NK-92 treated with Interleukin-12 subunit alpha and Interleukin-12 subunit beta, amount 100 ng/mL, for 24 hours (cell line): ENCODE measurements at regions not wholly inside any gene's neighbourhood (a gene's known extent, or its start where the extent isn't known, plus 50 kb on each side); places are given as distances from the start of the nearest gene placed in this dataset.

Experiments used
- DNase-seq: peaks from one replicate; lab custom pipeline; 2025; lab: John Stamatoyannopoulos, UW

DNA sequence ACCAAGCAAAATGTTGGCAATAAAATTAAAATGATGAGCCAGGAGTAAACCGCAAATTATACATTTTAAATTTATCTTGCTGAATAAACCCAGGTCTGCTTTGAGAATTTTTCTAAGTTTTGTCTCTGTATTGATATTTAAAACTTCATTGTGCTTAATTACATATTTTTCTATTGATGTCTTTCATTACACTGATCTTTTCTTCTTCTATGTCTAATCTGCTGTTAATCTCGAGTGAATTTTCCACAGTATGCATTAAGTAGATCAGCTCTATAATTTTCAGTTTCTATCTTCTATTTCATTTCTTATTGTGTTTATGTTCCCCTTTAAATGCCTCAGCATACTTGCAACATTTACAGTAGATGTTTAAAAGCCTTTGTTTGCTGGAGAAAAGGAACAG, 918.7 kb downstream of the FAT4 start:
- no peak for DNase-seq

DNA sequence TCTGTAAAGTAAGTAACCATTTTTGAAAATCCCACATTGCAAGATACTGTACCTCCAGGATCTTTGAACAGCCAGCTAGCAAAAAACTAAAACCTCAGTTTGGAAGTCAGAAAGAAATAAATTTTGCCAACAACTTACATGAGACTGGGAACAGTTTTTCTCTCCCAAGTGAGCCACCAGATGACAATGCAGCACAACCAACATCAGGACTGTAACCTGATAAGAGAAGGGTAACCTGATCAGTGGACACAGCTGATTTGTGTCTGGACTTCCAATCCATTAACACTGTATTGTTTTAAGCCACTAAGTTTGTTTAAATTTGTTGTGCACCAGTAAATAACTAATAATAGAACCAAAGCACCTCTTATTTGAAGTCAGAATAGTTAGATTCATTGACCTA, 923.3 kb downstream of the FAT4 start:
- DNase-seq: no peak

DNA sequence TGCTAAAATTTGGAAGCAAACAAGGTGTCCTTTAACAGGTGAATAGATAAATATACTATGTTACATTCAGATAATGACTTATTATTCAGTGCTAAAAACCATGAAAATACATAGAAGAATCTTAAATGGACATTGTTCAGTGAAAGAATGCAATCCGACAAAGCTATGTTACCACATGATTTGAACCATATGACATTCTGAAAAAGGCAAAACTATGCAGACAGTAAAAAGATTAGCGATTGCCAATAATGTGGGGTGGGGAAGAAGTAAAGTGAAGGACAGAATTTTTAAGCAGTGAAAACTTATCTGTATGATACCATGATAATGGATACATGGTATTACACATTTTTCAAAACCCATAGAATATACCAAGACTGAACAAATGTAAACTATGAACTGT, 926.9 kb downstream of the FAT4 start:
- no peak for DNase-seq

DNA sequence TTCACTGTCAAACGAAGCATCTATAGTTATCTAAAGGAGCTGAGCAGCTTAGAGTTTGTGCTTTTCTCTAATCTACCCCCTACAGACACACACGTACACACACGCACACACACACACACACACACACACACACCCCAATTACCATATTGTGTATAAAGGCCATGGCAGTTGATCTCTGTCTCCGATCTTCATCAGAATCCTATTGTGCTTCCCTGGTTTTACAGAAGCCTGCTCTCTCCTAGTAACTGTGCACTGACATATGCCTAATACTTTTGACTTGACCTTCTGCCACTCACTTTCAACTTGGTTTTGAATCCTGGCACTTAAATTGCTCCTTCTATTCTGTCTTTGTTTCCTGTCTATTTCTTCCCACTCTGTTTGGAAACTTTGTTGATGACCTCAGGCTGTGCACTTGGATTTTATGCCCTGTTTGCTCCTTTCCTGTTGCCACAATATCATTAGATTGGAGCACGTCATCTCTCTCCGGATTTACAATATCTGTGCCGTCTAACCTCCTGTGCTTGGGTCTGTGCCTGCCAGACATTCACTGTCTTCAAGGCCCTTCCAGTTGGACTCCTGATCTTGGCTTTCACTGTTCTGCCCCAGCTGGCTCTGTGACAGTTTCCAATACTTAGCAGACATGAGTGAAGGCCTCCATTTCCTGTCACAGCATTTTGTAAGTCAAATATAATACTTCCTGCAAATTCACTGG, 928.1 kb downstream of the FAT4 start:
- no peak for DNase-seq

DNA sequence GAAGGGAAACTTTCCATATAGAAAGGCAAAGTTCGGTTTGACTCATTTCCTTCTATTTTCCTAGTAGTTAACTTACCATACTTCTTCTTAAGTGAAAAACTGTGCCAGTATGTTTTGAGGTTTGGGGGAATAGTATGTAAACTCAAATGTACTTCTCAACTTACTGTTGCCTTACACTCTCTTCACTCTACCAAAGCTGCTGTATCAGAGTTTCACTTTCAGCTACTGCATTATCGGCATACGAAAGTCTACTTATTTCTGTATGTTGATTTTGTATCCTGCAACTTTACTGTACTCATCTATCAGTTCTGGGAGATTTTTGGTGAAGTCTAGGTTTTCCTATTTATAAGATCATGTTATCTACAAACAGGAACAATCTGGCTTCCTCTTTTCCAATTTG, 932.7 kb downstream of the FAT4 start:
- DNase-seq: no peak

DNA sequence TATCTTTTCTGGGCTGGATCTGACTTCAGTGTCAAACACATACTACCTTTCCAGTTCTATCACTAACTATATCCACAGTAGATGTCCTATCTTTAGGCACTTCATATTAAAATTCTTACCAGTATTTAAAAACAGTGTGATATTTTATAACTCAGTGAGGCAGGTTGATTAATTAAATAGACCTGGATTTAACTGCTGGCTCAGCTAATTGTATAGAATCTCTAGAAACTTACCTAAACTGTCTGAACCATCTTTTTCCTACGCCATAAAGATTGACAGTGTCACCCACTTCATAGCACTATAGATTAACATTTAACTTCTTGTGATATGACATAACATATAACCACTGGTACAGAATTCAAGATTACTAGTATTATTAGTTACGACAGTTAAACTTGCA, 935.3 kb downstream of the FAT4 start:
- no peak for DNase-seq

DNA sequence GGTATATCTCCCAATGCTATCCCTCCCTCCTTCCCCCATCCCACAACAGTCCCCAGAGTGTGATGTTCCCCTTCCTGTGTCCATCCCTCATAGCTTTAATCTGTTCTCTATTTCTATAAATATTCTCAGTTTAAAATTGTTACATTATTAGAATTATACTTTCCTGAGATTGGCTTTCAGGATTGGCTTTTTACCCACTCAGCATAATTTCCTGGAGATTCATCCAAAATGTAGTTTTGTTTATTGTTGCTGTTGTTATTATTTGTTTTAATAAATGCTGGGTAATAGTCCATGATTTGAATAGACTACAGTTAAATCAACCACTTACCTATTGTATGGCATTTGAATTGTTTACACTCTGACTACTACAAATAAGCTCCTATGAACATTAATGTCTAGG, 936.4 kb downstream of the FAT4 start:
- no peak for DNase-seq

DNA sequence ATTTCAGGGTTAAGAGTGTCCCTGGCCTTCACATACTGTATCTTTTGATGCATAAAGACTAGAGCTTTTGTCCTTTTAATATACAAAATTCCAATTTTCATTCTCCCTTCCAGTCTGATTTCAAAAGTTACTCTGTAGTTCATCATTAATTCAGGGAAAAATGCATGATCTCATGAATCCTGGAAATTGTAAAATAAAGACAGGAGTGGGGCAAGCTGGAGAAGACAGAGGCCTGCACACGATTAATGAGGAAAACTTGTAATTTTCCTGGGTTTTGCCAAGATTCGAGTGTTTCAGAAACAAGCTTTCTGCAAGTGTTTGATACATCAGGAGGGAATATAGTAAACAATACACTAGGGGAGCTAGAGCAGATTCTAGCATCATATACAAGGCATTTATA, 947.9 kb downstream of the FAT4 start:
- DNase-seq: no peak

DNA sequence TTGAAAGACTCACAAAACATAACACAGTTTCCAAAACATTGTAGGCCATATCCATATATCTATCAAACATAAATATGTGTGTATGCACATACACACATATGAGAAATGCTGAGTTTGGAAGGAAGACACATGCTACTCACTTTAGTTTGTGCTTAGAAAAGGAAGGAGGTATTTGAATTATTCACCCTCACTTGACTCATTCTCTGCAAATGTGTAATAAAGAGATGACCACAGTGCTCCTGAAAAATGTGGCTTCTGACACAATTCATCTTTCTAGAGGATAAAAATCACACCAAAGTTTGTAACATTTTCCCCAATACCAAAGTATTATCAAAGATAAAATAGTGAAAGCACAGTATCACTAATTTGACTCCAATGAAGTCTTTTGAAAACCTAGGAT, 950.1 kb downstream of the FAT4 start:
- no peak for DNase-seq

DNA sequence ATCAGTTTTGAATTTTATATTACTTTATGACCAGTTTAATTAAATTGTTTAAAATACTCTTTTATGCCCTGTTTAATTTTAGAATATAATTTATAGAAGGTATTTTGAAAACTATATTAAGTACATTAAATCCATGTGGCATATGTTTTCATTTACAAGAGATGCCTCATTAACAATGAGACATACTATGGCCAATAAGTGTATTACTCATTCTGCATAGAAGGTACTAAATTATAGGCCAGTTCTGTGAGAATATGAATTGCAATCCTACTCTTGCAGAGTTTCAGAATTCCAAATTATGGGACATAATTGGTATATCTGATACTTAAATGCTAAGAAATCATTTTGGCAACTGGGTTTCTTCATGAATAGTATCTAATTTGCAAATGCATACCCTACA, 951.1 kb downstream of the FAT4 start:
- DNase-seq: no peak

DNA sequence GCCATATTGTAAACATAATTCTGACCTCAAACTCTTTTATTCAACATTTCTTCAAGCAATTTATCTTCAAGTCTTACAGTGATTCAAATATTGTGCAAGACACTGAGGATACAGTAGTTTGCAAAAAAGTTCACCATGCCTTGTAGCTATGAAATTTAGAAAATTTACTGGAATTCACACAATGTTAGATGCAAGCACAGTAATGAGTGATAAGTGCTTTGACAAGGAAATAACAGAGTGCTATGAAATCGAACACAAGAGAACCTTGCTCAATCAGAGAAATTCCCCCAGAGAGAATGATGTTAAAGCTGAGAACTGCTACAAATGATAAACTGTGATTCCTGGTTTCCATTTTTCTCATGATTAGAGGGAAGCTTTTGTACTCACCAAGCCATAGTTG, 952.9 kb downstream of the FAT4 start:
- no peak for DNase-seq

DNA sequence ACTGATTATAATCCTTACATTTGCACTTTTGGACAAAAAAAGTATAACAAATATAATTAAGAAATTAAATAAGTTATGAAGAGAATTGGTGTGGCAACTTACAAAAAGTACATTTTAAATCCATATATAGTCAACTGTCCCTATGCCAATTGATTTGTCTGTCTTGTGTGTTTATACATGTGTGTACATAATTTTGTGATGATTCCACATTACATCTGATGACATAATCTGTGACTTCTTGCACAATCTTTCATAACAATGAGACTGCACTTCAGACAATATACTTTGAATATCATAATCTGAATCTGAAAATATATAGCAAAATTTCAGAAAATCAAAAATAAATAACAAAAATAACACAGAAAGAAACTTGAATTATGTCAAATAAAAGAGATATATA, 953.4 kb downstream of the FAT4 start:
- no peak for DNase-seq

DNA sequence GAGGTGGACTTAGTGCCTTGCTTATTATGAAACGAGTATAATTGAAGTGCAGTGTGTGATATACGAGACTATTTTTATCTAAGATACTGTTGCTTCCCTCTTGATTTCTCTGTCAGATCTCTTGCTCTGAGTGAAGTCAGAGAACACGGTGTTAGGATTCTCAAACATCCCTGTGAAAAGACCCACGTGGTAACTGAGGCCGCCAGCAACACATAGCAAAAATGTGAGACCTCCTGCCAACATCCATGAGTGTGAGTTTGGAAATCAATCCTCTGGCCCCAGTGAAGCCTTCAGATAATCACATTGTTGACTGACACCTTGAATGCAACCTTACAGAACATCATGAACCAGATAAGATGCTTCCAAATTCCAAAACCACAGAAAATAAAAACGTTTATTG, 954.4 kb downstream of the FAT4 start:
- DNase-seq: no peak

DNA sequence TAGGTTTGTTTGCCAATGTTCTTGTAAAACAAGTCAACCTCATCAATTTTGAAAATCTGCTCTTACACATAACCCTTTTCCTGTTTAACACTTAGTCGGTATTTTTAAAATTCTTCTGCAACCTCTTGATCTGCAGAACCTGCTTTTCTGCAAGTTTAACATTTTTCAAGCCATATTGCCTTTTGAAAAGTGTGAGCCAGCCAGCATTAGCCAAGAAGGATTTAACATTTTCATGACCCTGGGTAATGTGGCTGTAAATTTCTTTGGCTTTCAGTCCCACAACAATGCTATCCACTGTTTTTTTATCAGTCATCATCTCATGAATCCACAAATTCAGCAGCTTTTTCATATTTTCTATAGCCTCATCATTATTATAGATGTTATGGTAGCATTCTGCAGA, 956.5 kb downstream of the FAT4 start:
- DNase-seq: no peak

DNA sequence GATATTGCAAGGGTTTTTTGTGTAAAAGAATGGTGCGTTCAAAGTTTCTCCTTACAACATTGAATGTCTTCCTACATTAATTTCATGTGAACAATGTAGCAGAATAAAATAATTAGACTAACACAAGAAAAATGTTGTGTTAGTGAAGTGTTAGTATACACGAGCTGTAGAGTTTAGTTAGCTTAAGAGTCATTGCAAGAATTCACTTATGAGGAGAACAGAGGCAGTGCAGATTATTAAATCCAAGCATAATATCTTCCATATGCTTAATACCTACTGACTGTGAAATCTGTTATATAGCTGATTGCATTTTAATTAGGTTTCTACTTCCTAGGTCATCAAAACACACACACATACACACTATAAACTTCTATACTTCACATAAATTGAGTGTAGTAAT, 959.0 kb downstream of the FAT4 start:
- no peak for DNase-seq

DNA sequence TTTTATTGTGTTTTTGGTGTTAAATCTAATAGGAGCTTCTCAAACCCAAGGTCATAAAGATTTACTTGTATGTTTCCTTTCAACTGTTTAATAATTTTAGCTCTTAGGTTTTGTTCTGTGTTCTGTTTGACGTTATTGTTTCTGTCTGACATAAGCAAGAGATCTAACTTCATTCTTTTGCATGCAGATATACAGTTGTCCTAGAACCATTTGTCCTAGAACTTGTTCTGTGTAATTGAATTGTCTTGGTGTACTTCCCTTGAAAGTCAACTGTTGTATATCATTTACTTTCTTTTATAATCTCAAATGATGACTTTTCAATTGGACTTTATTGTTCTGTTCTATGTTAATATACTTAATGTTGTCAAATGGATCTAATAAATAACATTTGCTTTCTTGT, 977.1 kb downstream of the FAT4 start:
- DNase-seq: no peak

DNA sequence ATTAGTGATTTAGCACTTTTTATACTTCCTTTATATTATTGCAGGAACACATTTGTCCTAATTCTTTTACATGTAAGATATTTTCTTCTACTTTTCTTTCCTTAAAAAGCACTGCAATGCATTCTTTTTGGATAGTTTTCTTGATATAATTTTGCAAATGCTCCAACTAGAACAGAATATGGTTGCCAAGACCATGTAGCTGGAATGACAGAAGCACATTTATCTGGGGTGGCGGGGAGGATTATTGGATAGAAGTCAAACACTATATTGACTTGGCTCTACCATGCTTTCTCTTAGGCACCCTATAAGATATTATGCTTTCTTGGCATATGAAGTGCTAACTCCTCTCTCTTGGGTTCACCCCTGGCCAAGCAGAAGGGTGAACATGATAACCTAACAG, 983.5 kb downstream of the FAT4 start:
- no peak for DNase-seq

DNA sequence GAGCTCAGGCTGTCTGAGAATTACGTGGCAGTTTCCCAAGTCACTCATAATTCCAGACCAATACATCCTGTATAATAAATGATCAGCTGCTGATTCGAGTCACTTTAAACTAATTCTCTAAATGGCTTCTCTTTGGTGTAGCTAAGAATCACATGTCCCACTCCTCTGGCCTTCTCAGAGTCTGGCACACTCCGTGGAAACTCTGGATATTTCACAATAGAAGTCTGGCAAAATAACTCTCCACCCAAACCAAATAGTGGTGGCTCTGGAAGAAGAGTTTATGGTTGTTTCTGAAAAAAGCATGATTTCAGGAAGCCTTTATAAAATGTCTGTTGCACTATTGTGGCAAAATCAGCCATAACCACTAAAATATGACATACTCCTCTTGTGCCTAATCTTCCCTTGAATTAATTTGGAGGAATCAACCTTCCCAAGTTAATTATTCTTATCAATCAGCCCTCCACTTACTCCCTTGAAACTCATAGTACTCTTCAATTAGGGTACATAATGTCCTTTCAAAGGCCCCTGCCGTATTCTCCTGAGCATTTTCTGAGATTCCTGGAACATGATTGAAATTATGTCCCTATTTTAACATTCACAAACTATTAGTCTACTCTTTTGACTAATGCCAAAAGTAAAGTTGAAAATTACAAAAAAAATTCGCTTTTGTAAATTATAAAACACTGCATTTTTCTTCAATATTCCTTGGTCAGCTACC, 991.6 kb downstream of the FAT4 start:
- DNase-seq: no peak

DNA sequence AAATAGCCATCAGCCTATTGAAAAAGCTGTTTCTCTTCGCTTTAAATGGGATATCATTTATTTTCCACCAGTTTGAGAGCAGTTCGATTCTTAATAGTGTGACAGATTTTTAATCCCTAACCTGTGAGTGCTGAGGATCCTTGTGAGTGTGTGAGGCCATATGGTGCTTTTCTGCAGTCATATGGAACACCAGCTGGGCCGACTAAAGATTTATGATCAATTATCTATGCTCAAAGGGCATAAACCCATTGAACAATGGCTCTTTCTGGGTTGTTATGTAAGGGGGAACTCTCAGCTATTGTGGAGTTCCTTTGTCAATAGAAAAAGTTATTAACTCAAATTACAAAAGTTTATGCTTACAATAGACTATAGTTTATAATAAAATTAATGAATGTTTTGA, 1003.6 kb downstream of the FAT4 start:
- no peak for DNase-seq

DNA sequence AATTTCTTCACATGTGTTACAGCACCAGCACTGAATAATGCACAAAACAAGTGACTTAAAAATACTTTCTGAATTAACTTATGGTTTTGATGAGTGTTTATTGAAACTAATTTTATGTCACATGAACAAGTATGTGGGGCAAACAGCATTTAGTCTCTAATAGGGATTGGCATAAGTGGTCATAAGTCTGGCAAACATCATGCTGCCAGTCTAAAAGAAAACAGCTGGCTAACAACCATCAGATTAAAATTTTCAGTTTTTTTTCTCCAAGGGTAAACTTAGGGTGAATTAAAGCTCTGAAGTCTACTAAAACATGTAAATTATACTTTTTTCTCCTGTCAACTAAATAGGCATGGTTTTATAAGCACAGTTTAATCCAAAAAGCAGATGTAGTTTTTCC, 1014.2 kb downstream of the FAT4 start:
- no peak for DNase-seq

DNA sequence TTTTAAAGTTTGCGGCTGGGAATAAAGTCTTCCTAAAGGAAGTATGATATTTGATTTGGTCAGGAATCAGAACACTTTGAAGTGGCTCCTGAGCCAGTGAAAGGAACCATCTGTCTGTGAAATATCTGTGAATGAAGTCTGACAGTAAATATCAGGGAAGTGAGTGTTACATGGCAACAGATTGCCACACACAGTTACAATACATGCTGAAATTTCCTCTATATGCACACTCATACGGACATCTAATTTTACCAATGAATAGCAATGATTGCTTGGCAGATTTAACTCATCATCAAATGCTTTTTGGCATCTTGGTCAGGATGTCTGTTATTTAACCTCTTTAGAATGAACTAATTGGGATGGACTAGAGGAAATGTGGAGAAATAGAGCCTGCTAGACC, 1023.8 kb downstream of the FAT4 start:
- DNase-seq: no peak

DNA sequence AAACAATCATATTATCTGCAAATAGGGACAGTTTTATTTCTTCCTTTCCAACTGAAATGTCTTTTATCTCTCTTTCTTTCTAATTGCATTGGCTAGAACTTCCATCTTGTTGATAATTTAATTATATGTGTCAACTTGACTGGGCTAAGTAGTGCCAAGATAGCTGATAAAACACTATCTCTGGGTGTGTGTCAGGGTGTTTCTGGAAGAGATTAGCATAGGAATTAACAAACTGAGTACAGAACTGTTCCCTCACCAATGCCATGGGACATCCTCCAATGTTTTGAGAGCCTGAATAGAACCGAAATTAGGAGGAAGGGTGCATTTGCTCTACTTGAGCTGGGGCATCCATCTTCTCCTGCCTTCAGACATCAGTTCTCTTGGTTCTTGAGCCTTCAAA, 1027.2 kb downstream of the FAT4 start:
- no peak for DNase-seq

DNA sequence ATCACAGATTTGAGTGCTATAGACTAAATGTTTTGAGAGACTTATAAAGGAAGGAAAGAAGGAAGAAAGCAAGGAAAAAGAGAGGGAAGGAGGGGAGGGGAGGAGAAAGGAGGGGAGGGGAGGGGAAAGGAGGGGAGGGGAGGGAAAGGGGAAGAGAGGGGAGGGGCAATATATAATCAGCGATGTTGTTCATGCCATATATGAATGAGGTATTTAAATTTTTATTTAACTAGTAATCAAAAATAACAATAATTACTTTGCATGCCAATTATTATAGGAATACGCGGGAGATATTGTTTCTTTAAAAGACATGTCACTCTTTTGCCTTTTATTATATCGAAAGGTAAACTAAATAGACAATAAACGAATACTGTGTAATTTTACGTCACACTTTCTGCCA, 1029.7 kb downstream of the FAT4 start:
- DNase-seq: no peak

DNA sequence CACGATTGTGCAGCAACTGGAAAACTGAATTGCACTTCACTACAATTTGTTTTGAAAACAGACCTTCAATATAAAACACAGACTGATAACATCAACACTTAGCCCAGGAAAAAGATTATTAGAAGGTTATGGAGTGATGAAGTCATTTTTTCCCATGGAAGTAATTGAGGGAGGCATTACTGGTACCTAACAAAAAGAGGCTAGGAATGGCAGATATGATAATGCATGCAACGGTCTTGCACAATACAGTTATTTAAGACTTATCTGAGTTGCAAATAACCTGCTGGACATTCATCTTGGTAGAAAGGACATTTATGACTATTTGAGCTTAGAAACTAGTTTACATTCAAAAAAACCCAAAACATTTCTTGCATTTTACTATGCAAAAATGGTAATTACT, 1031.9 kb downstream of the FAT4 start:
- no peak for DNase-seq
